HG03175 (cell line): ENCODE measurements at regions not wholly inside any gene's neighbourhood (a gene's known extent, or its start where the extent isn't known, plus 50 kb on each side); places are given as distances from the start of the nearest gene placed in this dataset.

Experiments used
- ATAC-seq: cut with Tn5 transposase; IDR thresholded peaks from one replicate; pipeline ENCODE4 v1.9.1; 2021; ENCODE audit warnings: mild to moderate bottlenecking, moderate library complexity; ENCODE audit not compliant: unreplicated experiment

GRCh38 chr10:128461991-128462390, 335.8 kb upstream of the MKI67 start:
- ATAC-seq, result no peak

GRCh38 chr10:128462844-128463243, 336.6 kb upstream of the MKI67 start:
- ATAC-seq, result no peak

DNA sequence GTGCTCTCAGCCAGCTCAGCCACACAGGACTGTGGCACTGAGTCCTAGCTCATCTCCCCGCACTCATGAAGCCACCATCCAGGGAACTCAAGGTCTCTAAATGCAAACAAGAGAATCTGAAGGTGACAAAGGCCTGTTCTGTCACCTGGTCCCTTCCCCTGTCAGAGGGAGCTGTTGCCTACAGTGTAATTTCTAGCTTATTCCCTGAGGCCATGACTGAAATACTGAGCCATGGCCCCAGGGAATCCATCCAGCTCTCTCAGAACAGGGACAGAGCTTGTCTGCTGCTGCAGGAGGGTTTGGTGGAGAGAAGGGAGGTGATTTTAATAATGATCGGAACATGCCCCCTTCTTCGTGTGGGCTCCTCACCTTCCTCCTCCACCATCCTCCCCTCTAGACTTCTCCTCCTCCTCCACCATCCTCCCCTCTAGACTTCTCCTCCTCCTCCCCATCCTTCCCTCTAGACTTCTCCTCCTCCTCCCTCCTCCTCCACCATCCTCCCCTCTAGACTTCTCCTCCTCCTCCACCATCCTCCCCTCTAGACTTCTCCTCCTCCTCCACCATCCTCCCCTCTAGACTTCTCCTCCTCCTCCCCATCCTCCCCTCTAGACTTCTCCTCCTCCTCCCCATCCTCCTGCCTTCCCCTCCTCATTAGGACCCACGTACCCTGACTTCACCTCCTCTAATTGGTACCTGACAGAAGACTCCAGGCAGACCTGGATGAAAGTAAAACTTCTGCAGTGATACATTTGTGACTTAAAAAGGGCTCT, 338.0 kb upstream of the MKI67 start:
- ATAC-seq, result no peak

- ATAC-seq, result no peak
Measured at GRCh38 chr10:128465697-128466096, 339.5 kb upstream of the MKI67 start.

- no peak for ATAC-seq
Measured at GRCh38 chr10:128466831-128467371, 340.7 kb upstream of the MKI67 start.

- no peak for ATAC-seq
Measured at GRCh38 chr10:128468462-128468861, 342.2 kb upstream of the MKI67 start.

- no peak for ATAC-seq
Measured at GRCh38 chr10:128469515-128469914, 343.3 kb upstream of the MKI67 start.

DNA sequence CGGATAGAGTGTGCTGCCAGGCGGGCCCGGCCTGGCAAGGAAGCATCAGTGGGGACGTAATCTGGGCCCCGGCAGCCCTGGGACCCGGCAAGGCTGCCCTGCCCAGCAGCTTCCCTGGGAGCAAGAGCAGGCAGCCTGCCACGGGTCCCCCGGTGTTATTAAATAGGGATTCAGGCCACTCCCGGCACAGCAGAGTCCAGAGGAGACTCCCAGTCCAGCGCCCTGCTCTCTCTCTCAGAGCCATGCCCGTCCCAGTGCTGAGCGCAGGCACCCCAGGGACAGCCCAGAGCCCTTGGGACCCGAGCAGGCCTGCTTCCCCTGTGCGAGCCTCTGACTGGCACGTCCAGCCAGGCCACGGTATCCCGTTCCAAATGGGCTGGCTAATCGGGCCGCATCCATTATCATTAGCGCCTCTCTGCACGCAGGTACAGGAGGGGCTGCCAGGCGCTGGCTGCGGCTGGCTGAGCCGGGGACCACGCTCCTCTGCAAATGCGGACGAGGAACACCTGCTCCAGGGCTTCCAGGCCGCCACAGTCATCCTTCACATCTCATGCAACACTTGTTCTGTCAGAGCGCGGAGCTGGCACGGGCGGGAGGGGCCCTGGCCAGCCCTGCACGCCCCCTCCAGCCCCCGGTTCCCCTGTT, 344.2 kb upstream of the MKI67 start:
- no peak for ATAC-seq

DNA sequence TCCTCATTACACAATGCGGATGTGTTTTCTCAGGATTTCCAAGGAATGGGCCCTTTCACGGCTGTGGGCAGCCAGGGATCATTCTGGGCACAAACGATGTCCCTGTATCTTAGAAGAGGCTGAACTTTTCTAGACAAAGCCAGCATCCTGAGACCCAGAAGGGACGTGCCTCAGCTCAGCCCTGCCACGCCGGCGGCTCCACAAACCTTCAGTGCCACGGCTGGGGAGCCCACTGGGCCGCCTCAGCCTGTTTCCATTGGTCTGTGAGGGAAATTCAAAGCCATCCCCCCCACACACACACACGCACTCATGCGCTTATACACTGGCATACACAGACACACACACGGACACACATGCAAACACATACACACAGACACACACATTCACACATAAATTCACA, 344.9 kb upstream of the MKI67 start:
- ATAC-seq, result no peak

- no peak for ATAC-seq
Measured at GRCh38 chr10:128472196-128472595, 346.0 kb upstream of the MKI67 start.

- ATAC-seq, result no peak
Measured at GRCh38 chr10:128473396-128473795, 347.2 kb upstream of the MKI67 start.

DNA sequence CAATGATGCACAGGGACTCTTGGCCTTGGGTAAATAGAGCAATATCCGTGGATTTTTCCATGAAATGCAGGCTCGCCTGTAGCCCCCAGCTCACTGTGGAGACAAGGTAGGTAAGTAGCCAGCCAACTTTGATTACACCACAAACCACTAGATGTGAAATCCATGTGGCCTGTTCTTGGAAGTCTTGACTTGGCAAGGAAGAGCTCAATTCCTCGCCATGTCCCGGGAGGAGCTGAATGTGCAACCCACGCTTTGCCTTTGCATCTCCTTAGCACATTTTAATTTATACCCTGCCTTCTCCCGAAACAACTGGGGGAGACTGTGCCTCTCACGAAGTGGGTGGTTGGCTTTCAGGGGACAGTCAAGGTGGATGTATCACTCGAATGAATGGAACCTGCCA, 347.7 kb upstream of the MKI67 start:
- ATAC-seq, result no peak

GRCh38 chr10:128474571-128474970, 348.3 kb upstream of the MKI67 start:
- ATAC-seq, result no peak

DNA sequence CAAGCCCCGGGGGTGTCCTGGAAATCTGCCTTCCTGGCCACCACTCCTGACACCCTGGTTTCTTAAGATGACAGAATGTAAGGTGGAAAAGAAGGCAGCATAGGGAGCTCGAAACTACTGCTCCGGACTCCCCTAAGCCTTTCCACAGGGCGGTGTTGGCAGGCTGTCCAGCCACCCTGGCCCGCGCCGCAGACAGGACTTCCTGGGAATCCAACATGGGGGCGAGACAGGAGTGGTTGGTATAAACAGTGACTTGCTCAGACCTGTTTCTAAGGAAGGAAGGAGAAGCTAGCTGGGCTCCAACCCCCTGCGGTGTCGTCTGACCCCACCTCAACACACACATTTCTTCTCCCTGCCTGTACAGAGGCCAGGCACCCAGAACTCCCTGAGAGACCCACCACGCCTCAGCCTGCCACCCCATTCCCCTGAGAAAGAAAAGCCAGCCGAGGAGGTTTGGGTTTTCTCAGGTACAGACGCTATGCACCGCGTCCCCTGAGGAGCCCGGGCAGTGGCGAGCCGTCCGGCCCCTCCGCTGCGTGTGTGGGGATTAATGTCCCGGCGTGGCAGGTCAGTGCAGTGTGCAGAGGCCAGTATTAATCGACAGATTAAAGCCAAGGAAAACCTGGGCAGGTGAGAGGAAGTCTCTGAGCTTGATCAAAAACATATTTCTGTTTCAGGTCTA, 349.6 kb upstream of the MKI67 start:
- ATAC-seq, result no peak

- no peak for ATAC-seq
Measured at GRCh38 chr10:128476368-128476725, 350.1 kb upstream of the MKI67 start.

DNA sequence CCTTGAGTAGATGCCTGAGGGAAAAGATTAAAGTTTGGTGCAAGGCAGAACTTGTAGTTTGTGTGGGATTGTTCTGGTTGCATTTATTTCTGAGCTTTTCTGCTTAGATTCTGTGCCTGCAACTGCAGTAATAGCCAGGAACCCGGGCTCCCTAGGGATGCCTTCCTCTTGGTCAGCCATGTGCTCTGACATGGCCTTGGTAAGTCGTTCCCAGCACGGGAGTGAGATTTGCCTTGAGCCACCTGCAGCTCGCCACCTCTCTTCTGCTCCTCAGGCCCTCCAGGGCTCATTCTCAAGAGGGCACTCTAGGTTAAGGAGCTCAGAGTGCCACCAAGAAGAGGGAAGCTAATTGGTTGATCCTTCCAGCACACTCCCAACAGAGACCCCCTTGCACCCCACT, 350.6 kb upstream of the MKI67 start:
- no peak for ATAC-seq

DNA sequence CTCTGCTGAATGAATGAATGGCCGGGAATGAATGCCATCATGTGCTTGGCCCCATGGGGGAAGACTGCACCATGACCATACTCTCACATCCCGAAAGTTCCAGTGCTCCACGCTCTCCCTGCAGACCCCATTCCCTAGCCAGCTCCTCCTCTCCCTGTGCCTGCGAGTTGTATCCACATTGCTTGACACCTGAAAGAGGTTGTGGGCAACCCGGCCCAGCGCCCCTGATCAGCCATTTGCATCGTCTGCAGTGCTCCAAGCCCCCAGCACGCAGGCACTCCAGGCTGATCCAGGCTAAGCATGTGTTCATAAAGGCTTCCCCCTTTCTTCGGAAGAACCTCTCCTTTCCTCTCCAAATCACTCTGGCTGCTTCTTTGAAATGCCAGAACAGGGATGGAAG, 354.4 kb upstream of the MKI67 start:
- ATAC-seq, result no peak

DNA sequence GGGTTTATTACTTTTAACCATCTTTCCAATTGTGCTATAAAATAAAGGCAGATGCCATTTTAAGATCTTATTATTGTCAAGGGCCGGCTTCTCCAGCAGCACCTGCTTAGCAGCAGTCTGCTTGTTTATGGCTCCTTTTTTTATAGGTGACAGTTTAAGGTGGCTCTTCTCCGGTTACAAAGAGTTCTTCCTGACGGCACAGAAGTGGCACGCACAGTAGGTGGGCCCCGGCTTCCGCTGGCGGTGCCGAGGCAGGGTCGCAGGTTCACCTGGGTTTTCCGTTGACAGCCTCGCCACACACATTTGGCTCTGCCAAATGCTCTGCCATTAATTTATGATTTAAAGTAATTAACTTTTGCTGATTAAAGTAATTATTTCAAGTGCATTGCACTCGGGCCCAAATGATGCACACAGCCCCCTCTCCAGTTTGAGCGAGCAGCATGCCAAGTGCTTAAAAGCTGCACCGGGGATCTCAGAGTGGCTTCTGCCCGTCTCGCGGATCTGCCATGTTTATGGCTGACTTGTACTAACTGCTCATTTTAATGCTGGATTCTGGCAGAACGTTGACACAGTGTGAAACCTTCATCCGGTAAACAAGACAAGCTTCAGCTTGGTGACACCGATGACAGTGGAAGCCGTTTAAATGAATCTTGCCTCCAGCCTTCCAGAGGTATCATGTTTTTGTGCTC, 355.1 kb upstream of the MKI67 start:
- ATAC-seq, result no peak

DNA sequence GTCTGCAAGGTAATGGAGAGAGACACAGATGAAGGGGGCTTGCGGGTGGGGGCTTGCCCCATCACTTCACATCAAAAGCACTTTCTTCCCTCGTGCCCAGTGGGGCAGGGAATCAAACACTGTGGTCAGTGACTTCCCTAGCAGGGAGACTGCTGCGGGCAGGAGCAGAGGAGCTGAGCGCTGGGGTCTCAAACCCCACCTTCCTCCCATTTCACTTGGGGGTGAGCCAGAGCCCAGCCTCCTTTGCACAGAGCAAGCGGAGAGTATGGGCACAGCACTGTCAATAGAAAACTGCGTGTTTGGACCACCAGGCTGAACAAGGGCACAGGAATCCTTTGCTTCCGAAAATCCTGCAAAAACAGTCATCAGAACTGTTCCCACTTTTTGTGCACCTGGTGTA, 355.8 kb upstream of the MKI67 start:
- no peak for ATAC-seq

DNA sequence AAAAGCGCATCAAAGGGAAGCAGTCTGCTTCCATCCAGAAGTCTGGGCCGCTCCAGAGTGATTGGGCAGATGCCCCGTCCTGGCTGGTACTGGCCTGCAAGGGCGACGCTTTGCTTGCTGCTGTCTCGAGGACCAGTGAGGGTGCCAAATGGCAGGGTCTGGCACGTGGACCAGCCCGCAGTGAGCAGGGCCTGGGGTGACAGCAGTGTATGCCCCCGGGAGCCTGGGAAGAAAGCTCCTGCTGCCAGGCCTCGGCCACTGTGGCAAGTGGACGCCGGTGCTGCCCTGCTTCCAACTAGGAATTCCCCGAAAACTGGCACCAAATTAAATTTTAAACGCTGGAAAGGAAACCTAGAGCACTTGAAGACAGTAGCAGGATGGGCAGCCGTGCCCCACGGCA, 357.0 kb upstream of the MKI67 start:
- no peak for ATAC-seq

DNA sequence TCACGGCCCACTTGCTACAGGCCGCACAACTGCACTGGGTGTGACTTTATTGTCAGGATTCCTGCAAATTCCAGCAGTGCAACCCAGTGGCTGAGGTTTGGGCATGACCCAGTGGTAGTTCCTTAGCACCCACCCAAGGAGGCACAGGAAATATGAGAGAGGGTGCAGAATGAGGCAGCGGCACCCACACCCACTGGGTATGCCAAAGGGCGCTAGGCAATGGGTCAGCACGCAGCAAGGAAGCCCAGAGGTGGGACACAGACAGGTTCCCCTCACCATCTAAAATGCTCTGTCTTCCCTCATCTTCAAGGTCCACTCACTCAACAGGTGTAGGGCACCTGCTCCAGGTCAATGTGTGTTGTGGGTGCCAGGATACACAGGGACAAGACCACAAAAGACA, 357.8 kb upstream of the MKI67 start:
- no peak for ATAC-seq
